SK-N-SH (cell line): ENCODE measurements at regions not wholly inside any gene's neighbourhood (a gene's known extent, or its start where the extent isn't known, plus 50 kb on each side); places are given as distances from the start of the nearest gene placed in this dataset.

Experiments
- CTCF ChIA-PET: fragments of 300-600, 350-600 bp; formaldehyde crosslinking; extraction: SDS; loops from one replicate; lab custom pipeline; 2021; lab: Yijun Ruan, JAX
- POLR2A ChIA-PET: fragments of 350-600 bp; sonication (Branson Sonifier 250); formaldehyde crosslinking; extraction: SDS; loops from one replicate; lab custom pipeline; 2020; ENCODE audit warnings: antibody characterized with exemption, inconsistent platforms; lab: Yijun Ruan, JAX
- DNase-seq: peaks from one replicate; pipeline ENCODE4 v3.0.0; 2012
- H2AFZ ChIP-seq: fragments of 200-600 bp; sonication (generic); 2 replicates; pipeline ENCODE4 v1.8.1; 2016; ENCODE audit warnings: antibody characterized with exemption, mild to moderate bottlenecking, low read depth
- H3F3A ChIP-seq: fragments of 200-600 bp; sonication (generic); replicated peaks from 2 replicates; pipeline ENCODE3; 2016; ENCODE audit warnings: antibody characterized with exemption, mild to moderate bottlenecking; ENCODE audit not compliant: insufficient read depth
- H3K27ac ChIP-seq, 2 experiments: fragments of 200-500 bp in 1 of 2; fragments of 200-600 bp in 1 of 2; sonication (Bioruptor generic) in 1 of 2; sonication (generic), shearing (Covaris generic) in 1 of 2; 2 replicates each; pipeline versions ENCODE4 v1.5.1 to v1.6.1; 2014 to 2016; ENCODE audit warnings: low read depth in 2 of 2, inconsistent platforms in 1 of 2, low read length in 1 of 2, mild to moderate bottlenecking in 1 of 2, mixed read lengths in 1 of 2
- H3K27me3 ChIP-seq: fragments of 200-600 bp; sonication (generic), shearing (Covaris generic); 2 replicates; pipeline ENCODE4 v1.6.1; 2016; ENCODE audit warnings: mixed run types; ENCODE audit not compliant: insufficient read depth
- H3K36me3 ChIP-seq, 2 experiments: fragments of 200-500 bp in 1 of 2; fragments of 200-600 bp in 1 of 2; sonication (Bioruptor generic) in 1 of 2; sonication (generic) in 1 of 2; replicated peaks in 1 of 2; 2 replicates each; pipeline versions ENCODE3 to v1.5.1; 2014 to 2016; ENCODE audit warnings: low read length in 1 of 2, mild to moderate bottlenecking in 1 of 2; ENCODE audit not compliant: insufficient read depth in 2 of 2, control insufficient read depth in 1 of 2
- H3K4me1 ChIP-seq, 2 experiments: fragments of 200-500 bp in 1 of 2; fragments of 200-600 bp in 1 of 2; sonication (Bioruptor generic) in 1 of 2; sonication (generic), shearing (Covaris generic) in 1 of 2; 2 replicates each; pipeline versions ENCODE4 v1.5.1 to v1.6.1; 2014 to 2016; ENCODE audit warnings: low read depth in 1 of 2, low read length in 1 of 2, mixed run types in 1 of 2; ENCODE audit not compliant: insufficient read depth in 2 of 2, control insufficient read depth in 1 of 2
- H3K4me2 ChIP-seq: fragments of 200-600 bp; sonication (generic), shearing (Covaris generic); 2 replicates; pipeline ENCODE4 v1.6.1; 2017; ENCODE audit warnings: mixed run types
- H3K4me3 ChIP-seq, 2 experiments: fragments of 200-500 bp in 1 of 2; fragments of 200-600 bp in 1 of 2; sonication (Bioruptor generic) in 1 of 2; sonication (generic), shearing (Covaris generic) in 1 of 2; 2 replicates each; pipeline versions ENCODE4 v1.5.1 to v1.8.1; 2014 to 2016; ENCODE audit warnings: low read depth in 2 of 2, inconsistent platforms in 1 of 2, low read length in 1 of 2, mild to moderate bottlenecking in 1 of 2, mixed read lengths in 1 of 2, moderate library complexity in 1 of 2
- H3K79me2 ChIP-seq: fragments of 200-600 bp; sonication (generic); 2 replicates; pipeline ENCODE4 v1.8.1; 2017; ENCODE audit warnings: mild to moderate bottlenecking; ENCODE audit not compliant: insufficient read depth
- H3K9ac ChIP-seq: fragments of 200-600 bp; sonication (generic); 2 replicates; pipeline ENCODE4 v1.6.1; 2017; ENCODE audit warnings: mixed run types
- H3K9me2 ChIP-seq: fragments of 200-600 bp; sonication (generic); 2 replicates; pipeline ENCODE4 v1.6.1; 2017; ENCODE audit warnings: mixed run types
- H3K9me3 ChIP-seq: fragments of 200-600 bp; sonication (generic); 2 replicates; pipeline ENCODE4 v1.6.1; 2017; ENCODE audit warnings: mixed run types, mild to moderate bottlenecking, moderate library complexity
- H4K20me1 ChIP-seq: fragments of 200-600 bp; sonication (generic); 2 replicates; pipeline ENCODE4 v1.6.1; 2017; ENCODE audit warnings: mild to moderate bottlenecking, mixed run types; ENCODE audit not compliant: insufficient read depth
- CHD2 ChIP-seq: fragments of 150-350 bp; IDR thresholded peaks from 2 replicates; pipeline ENCODE4 v1.6.1; 2018; ENCODE audit warnings: low read length; ENCODE audit not compliant: partially characterized antibody
- EP300 ChIP-seq, 2 experiments: IDR thresholded peaks; 2 replicates each; pipeline versions ENCODE4 v1.4.0 to v1.6.1; 2012; ENCODE audit warnings: borderline replicate concordance in 1 of 2, low read depth in 1 of 2, low read length in 1 of 2
- EZH2phosphoT487 ChIP-seq: fragments of 200-600 bp; sonication (generic); IDR thresholded peaks from 2 replicates; pipeline ENCODE4 v1.6.1; 2017; ENCODE audit warnings: low read depth, mixed run types, mild to moderate bottlenecking, antibody characterized with exemption, moderate library complexity, borderline replicate concordance
- MEF2A ChIP-seq: IDR thresholded peaks from 2 replicates; pipeline ENCODE4 v1.4.0; 2012; ENCODE audit warnings: low read depth, borderline replicate concordance
- NFIC ChIP-seq: IDR thresholded peaks from 2 replicates; pipeline ENCODE4 v1.4.0; 2012; ENCODE audit warnings: borderline replicate concordance
- NRF1 ChIP-seq: IDR thresholded peaks from 2 replicates; pipeline ENCODE4 v1.6.1; 2012; ENCODE audit warnings: low read depth, mild to moderate bottlenecking, low read length
- TEAD4 ChIP-seq: IDR thresholded peaks from 2 replicates; pipeline ENCODE4 v1.4.0; 2012; ENCODE audit warnings: mild to moderate bottlenecking, borderline replicate concordance; ENCODE audit not compliant: insufficient read depth
- WGBS: methylation state at CpG from one replicate; pipeline ENCODE4 v1.1.6; 2017; ENCODE audit warnings: low lambda C conversion rate; 5-methylcytosine and 5-hydroxymethylcytosine counted together
- TF ChIP-seq, protein P1 (sequence below): IDR thresholded peaks from 2 replicates; pipeline ENCODE4 v1.4.0; 2012; ENCODE audit warnings: low read depth
- TF ChIP-seq, protein P2 (sequence below): IDR thresholded peaks from 2 replicates; pipeline ENCODE4; 2012
- TF ChIP-seq, protein P3 (sequence below): IDR thresholded peaks from 2 replicates; pipeline ENCODE4 v1.4.0; 2012; ENCODE audit warnings: low read depth, borderline replicate concordance
- TF ChIP-seq, protein P4 (sequence below): IDR thresholded peaks from 2 replicates; pipeline ENCODE4 v1.4.0; 2012; ENCODE audit warnings: low read depth, borderline replicate concordance

DNA sequence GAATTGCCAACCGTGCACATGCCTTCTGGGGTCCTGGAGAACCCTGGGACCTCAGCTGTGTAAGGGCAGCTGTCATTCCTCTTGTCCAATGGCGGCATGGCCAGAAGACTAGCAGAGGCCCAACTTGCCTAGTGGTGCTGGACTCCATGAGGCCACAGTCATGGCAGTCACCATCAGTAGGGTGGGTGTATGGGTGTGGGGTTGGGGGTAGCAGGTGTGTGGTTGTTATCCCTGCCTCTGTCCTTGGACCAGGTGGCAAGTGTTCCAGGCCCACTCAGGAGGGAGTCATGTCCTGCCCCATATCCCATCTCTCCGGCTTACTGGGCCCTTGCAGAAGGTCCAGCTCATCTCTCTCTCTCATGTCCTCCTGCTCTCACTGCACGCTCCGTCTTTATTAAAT is 1596.2 kb downstream of the MRPL39 start:
- H3K27ac ChIP-seq, result no peak overlapping the region
- DNase-seq, result no peak
- no peaks in the 10 kb centered on the region for H3F3A ChIP-seq
- no peak overlapping the region for H3K4me3 ChIP-seq
- no peaks in the 10 kb centered on the region for H3K4me1 ChIP-seq
- H2AFZ ChIP-seq, result no peak overlapping the region
- no peaks in the 10 kb centered on the region for H3K79me2 ChIP-seq
- POLR2A ChIA-PET, result no interaction called here
- H3K27me3 ChIP-seq, result no peaks in the 10 kb centered on the region
- CTCF ChIA-PET, result no interaction called here
- no peaks in the 10 kb centered on the region for H3K9me3 ChIP-seq
- no peaks in the 10 kb centered on the region for H3K9me2 ChIP-seq
- H4K20me1 ChIP-seq, result no peaks in the 10 kb centered on the region
- H3K4me2 ChIP-seq, result no peak overlapping the region
- WGBS, result 47% methylated on average over 4 of the region's 5 CpGs
- no peaks in the 10 kb centered on the region for H3K36me3 ChIP-seq
- TF ChIP-seq TEAD4 (no peak), EP300 (IDR thresholded peaks at IDR 0.05; ENCODE audit: borderline replicate concordance in 1 of 2, low read depth in 1 of 2, low read length in 1 of 2) (no peak), CHD2 (no peak), MEF2A (no peak), NFIC (no peak)
- TF ChIP-seq, protein P1, sequence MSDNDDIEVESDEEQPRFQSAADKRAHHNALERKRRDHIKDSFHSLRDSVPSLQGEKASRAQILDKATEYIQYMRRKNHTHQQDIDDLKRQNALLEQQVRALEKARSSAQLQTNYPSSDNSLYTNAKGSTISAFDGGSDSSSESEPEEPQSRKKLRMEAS, result no peak
- TF ChIP-seq, protein P2, sequence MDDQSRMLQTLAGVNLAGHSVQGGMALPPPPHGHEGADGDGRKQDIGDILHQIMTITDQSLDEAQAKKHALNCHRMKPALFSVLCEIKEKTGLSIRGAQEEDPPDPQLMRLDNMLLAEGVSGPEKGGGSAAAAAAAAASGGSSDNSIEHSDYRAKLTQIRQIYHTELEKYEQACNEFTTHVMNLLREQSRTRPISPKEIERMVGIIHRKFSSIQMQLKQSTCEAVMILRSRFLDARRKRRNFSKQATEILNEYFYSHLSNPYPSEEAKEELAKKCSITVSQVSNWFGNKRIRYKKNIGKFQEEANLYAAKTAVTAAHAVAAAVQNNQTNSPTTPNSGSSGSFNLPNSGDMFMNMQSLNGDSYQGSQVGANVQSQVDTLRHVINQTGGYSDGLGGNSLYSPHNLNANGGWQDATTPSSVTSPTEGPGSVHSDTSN, result no peak
- TF ChIP-seq, protein P3, sequence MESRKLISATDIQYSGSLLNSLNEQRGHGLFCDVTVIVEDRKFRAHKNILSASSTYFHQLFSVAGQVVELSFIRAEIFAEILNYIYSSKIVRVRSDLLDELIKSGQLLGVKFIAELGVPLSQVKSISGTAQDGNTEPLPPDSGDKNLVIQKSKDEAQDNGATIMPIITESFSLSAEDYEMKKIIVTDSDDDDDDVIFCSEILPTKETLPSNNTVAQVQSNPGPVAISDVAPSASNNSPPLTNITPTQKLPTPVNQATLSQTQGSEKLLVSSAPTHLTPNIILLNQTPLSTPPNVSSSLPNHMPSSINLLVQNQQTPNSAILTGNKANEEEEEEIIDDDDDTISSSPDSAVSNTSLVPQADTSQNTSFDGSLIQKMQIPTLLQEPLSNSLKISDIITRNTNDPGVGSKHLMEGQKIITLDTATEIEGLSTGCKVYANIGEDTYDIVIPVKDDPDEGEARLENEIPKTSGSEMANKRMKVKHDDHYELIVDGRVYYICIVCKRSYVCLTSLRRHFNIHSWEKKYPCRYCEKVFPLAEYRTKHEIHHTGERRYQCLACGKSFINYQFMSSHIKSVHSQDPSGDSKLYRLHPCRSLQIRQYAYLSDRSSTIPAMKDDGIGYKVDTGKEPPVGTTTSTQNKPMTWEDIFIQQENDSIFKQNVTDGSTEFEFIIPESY, result no peak
- H3K9ac ChIP-seq, result no peak overlapping the region

DNA sequence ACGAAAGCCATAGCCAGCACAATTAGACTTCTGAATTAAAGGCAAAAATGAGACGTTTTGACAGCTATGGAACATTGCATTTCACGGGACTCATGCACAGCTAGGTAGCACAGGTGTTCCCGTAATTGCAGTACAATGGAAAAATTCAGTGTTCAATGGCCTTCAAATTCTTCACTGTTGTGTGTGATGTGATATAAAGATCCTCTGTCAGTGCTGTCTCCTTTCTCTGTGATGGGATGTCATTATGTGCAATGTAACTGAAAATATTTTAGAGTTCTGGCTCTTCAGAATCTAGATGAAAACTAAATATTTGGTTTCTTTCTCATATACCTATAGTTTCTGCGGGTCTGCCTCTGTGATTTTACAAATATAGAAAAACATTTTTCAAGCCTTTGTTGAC is 1599.7 kb downstream of the MRPL39 start:
- H3K79me2 ChIP-seq, result no peaks in the 10 kb centered on the region
- ChIA-PET POLR2A (no interaction called here), CTCF (interaction anchor here (1.2 to 1.4 kb wide), 3 partner anchors 14 to 39 kb away, joined by 3 read pairs; no protein-coding TSS in a partner anchor)
- no peaks in the 10 kb centered on the region for H4K20me1 ChIP-seq
- no peaks in the 10 kb centered on the region for H3K9me2 ChIP-seq
- no peak overlapping the region for H3K9ac ChIP-seq
- H3K4me1 ChIP-seq, result no peaks in the 10 kb centered on the region
- DNase-seq, result no peak
- H3K36me3 ChIP-seq, result no peaks in the 10 kb centered on the region
- TF ChIP-seq EZH2phosphoT487 (no peak), CHD2 (no peak), NRF1 (no peak)
- TF ChIP-seq, protein P4, sequence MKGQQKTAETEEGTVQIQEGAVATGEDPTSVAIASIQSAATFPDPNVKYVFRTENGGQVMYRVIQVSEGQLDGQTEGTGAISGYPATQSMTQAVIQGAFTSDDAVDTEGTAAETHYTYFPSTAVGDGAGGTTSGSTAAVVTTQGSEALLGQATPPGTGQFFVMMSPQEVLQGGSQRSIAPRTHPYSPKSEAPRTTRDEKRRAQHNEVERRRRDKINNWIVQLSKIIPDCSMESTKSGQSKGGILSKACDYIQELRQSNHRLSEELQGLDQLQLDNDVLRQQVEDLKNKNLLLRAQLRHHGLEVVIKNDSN, result no peak
- TF ChIP-seq, all 33 proteins: peak for 0
- Histone ChIP-seq H3K27me3 (no peaks in the 10 kb centered on the region), H3K9me3 (no peaks in the 10 kb centered on the region), H3K4me3 (no peak overlapping the region), H2AFZ (no peak overlapping the region), H3K27ac (no peak overlapping the region), H3K4me2 (no peak overlapping the region), H3F3A (no peaks in the 10 kb centered on the region)
- WGBS, result 47% methylated on average over 5 of the region's 5 CpGs
